Left lung (tissue), 4 donors: ENCODE measurements at regions not wholly inside any gene's neighbourhood (a gene's known extent, or its start where the extent isn't known, plus 50 kb on each side); places are given as distances from the start of the nearest gene placed in this dataset.

Source experiments
- ATAC-seq: fragments of 200-7000 bp; cut with Tn5 transposase; one replicate; pipeline ENCODE4 v1.9.1; 2020; ENCODE audit warnings: moderate library complexity
- DNase-seq, 4 donors: peaks; one replicate each; pipeline ENCODE4 v3.0.0-alpha.2; 2013 to 2020
- H3K27ac ChIP-seq, 2 donors: fragments of 200-600 bp; sonication (generic) in 1 of 2; one replicate each; pipeline versions ENCODE4 v1.5.0 to v1.8.0; 2020 to 2021
- H3K27me3 ChIP-seq, 2 donors: fragments of 200-600 bp; sonication (generic) in 1 of 2; one replicate each; pipeline versions ENCODE4 v1.5.0 to v1.8.0; 2020 to 2021
- H3K36me3 ChIP-seq, 2 donors: fragments of 200-600 bp; sonication (generic) in 1 of 2; one replicate each; pipeline versions ENCODE4 v1.5.0 to v1.8.0; 2020 to 2021
- H3K4me1 ChIP-seq, 2 donors: fragments of 200-600 bp; one replicate each; pipeline ENCODE4 v1.8.0; 2021
- H3K4me3 ChIP-seq, 2 donors: fragments of 200-600 bp; sonication (generic) in 1 of 2; one replicate each; pipeline versions ENCODE4 v1.5.0 to v1.8.0; 2020 to 2021; ENCODE audit warnings: mild to moderate bottlenecking in 1 of 2
- H3K9me3 ChIP-seq, 2 donors: fragments of 200-600 bp; sonication (generic) in 1 of 2; one replicate each; pipeline versions ENCODE4 v1.5.0 to v1.8.0; 2020 to 2021
- intact Hi-C, 2 donors: fragments of 100-400 bp; cut with DNase I; formaldehyde crosslinking; loops; one replicate each; pipeline versions ENCODE4 v1.11.2 to v1.14.2; 2022
- TF ChIP-seq, protein P1 (sequence below), 2 donors: fragments of 200-600 bp; sonication (generic) in 1 of 2; IDR thresholded peaks; one replicate each; pipeline versions ENCODE4 v1.5.0 to v1.8.0; 2021; ENCODE audit warnings: antibody characterized with exemption in 2 of 2
- donor health status: DM: no; HTN: yes; CAD: no.
- donor health status: DM: no; HTN: no; CAD: no.

DNA sequence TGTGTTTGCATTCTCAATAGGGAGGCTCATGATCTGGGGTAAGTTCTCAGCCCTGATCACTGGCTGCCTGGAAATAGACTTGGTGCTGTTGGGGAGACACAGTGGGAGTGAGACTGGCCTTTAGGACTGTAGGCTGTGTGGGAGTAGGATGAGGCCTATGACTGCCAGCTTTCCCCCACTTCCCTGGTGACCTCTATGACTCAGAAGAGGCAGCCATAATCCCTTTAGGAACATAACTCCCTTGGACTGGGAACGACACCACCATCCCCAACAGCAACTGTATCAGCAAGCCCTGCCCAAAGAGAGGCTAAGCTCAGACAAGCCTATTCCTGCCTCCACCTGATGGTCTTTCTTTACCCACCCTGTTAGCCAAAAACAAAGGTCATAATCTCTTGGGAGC is 91.3 kb downstream of the SUCNR1 start:
- no peaks in the 10 kb centered on the region for H3K27me3 ChIP-seq
- no peaks in the 10 kb centered on the region for H3K9me3 ChIP-seq
- no peaks in the 10 kb centered on the region for H3K36me3 ChIP-seq
- intact Hi-C loops: no loop called here
- H3K4me3 ChIP-seq: no peak overlapping the region
- no peak for DNase-seq
- H3K27ac ChIP-seq: no peak overlapping the region
- ATAC-seq: no peak
- TF ChIP-seq, protein P1, sequence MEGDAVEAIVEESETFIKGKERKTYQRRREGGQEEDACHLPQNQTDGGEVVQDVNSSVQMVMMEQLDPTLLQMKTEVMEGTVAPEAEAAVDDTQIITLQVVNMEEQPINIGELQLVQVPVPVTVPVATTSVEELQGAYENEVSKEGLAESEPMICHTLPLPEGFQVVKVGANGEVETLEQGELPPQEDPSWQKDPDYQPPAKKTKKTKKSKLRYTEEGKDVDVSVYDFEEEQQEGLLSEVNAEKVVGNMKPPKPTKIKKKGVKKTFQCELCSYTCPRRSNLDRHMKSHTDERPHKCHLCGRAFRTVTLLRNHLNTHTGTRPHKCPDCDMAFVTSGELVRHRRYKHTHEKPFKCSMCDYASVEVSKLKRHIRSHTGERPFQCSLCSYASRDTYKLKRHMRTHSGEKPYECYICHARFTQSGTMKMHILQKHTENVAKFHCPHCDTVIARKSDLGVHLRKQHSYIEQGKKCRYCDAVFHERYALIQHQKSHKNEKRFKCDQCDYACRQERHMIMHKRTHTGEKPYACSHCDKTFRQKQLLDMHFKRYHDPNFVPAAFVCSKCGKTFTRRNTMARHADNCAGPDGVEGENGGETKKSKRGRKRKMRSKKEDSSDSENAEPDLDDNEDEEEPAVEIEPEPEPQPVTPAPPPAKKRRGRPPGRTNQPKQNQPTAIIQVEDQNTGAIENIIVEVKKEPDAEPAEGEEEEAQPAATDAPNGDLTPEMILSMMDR (IDR thresholded peaks at IDR 0.05): no peak
- no peaks in the 10 kb centered on the region for H3K4me1 ChIP-seq

GRCh38 chr3:151969026-151969642 is 95.7 kb downstream of the SUCNR1 start:
- Histone ChIP-seq H3K27me3 (no peaks in the 10 kb centered on the region), H3K9me3 (no peaks in the 10 kb centered on the region), H3K4me3 (no peak overlapping the region), H3K27ac (no peak overlapping the region), H3K4me1 (peaks cover 4 to 7% of the 10 kb centered on the region in 2 donors), H3K36me3 (no peaks in the 10 kb centered on the region)
- ATAC-seq: no peak
- intact Hi-C loops: no loop called here
- TF ChIP-seq, protein P1 (IDR thresholded peaks at IDR 0.05): no peak
- DNase-seq: no peak

DNA sequence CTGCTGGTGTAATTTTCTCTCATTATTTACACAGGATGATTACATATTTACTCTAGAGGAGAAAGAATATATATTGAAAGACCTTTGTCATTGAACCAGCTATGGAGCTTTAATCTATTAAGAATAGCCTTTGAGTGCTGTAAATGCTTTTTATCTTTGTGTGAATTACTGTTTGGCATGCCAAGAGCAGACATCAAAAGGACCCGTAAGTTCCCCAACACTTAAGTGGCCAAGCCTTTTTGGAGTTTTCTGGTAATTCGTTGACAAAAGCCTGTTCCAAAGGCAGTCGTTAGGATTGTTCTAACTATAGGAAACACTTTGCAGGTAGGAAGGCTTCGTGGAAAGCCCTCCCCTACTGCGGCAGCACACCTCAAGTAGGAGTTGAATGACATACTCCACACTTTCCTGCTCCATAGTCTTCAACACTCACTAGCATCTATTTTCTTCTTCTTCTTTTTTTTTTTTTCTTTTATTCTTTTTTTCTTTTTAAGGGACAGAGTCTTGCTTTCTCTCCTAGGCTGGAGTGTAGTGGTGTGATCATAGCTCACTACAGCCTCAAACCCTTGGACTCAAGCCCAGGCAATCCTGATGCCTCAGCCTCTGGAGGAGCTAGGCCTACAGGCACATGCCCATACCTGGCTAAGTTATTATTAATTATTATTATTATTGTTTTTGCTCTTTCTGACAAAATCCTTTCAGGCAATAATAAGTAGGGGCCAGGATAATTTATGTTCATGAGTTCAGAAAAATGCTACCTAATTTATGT is 98.6 kb downstream of the SUCNR1 start:
- Histone ChIP-seq H3K36me3 (no peaks in the 10 kb centered on the region), H3K4me1 (peaks cover 4 to 7% of the 10 kb centered on the region in 2 donors), H3K9me3 (no peaks in the 10 kb centered on the region), H3K4me3 (no peak overlapping the region), H3K27me3 (no peaks in the 10 kb centered on the region), H3K27ac (peak overlapping the region in 1 of 2 donors; percentile 61)
- DNase-seq (peak in 3 of 4 donors; percentile 27 to 67 (median 53)), ATAC-seq (peak; percentile 94)
- intact Hi-C loops: no loop called here
- TF ChIP-seq, protein P1 (IDR thresholded peaks at IDR 0.05): no peak

DNA sequence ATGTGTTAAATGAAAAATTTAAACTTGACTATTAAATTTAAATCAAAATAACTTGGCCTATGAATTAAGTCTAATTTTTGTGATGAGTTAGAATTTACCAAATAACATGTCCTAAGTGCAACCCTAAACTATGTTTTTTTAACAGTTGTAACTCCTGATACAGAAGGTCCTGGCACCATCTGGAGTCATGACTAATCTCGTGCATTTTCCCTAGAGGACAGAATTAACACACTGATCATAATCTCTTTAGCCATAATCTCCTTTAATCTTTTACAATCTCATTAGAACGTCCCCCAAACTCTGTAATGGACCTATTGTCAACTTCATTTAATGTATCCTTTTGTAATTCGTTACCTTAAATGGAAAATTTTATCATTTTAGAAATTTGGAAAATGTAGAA is 100.6 kb downstream of the SUCNR1 start:
- no peaks in the 10 kb centered on the region for H3K27me3 ChIP-seq
- DNase-seq (no peak), ATAC-seq (no peak)
- no peaks in the 10 kb centered on the region for H3K36me3 ChIP-seq
- H3K9me3 ChIP-seq: no peaks in the 10 kb centered on the region
- peaks cover 4 to 7% of the 10 kb centered on the region in 2 donors for H3K4me1 ChIP-seq
- no peak overlapping the region for H3K27ac ChIP-seq
- no peak overlapping the region for H3K4me3 ChIP-seq
- TF ChIP-seq, protein P1 (IDR thresholded peaks at IDR 0.05): no peak
- intact Hi-C loops: no loop called here

DNA sequence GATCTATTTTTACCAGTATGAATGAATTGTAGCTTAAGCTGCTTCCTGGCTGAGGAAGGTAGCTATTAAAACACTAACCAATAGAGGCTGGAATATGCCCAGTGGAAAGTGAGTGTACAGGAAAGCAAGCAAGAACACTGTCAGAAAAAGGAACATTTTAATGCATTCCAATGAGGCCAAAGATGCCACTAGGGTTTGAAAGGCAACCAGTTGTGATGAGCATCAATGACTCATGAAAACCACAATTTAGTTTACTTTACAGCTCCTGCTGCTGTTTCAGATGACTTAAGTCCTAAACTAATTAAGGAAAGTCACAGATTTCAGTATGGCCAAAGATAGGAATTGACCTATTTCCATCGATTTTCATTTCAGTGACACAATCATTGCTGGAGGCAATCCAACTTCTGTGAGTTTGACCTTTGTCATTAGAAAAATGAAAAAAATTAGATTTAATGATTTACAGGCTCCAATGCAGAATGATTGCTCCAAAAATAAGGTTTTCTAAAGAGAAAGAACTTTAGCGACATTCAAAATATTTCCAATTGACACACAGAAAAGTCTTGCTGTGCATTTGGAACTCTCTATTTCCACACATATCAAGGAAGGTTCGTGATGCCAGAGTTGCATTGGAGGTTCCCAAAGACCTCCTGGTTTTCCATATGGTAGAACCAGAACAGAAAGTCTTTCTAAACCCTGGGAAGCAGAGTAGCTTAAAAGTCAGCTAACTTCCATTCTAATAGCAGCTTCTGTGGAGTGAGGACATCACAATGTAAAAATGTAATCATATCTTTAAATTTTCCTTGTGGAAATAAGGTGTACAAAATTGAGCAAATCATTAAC is 103.0 kb downstream of the SUCNR1 start:
- Histone ChIP-seq H3K9me3 (no peaks in the 10 kb centered on the region), H3K4me1 (peaks cover 4 to 7% of the 10 kb centered on the region in 2 donors), H3K27me3 (no peaks in the 10 kb centered on the region), H3K27ac (no peak overlapping the region), H3K36me3 (no peaks in the 10 kb centered on the region), H3K4me3 (no peak overlapping the region)
- intact Hi-C loops: no loop called here
- TF ChIP-seq, protein P1 (IDR thresholded peaks at IDR 0.05): no peak
- DNase-seq (no peak), ATAC-seq (peak; percentile 36)
